ENCODE measurements at regions not wholly inside any gene's neighbourhood (a gene's known extent, or its start where the extent isn't known, plus 50 kb on each side); places are given as distances from the start of the nearest gene placed in this dataset.

GRCh38 chr20:6886065-6886729 lies 118.7 kb downstream of the BMP2 start:
- no peaks in the 10 kb centered on the region for H3K9me3 ChIP-seq
- H3K27me3 ChIP-seq, result no peaks in the 10 kb centered on the region
- H3K4me1 ChIP-seq, result no peaks in the 10 kb centered on the region
- intact Hi-C loops (cut with DNase I; ENCODE audit: low total_unique reads), result no loop called here
- 51 to 65% methylated on average over 6 to 8 of the region's 8 CpGs for WGBS, 2 donors
- DNase-seq, result peak; percentile 17
- TF ChIP-seq POLR2A (IDR thresholded peaks at IDR 0.05) (no peak), CTCF (IDR thresholded peaks at IDR 0.05) (no peak)
- no peak overlapping the region for H3K4me3 ChIP-seq
- H3K27ac ChIP-seq, result no peak overlapping the region
- no peaks in the 10 kb centered on the region for H3K36me3 ChIP-seq (ENCODE audit: low read depth, missing control alignments)

GRCh38 chr20:6887966-6888365 lies 120.5 kb downstream of the BMP2 start:
- H3K9me3 ChIP-seq, result no peaks in the 10 kb centered on the region
- H3K4me3 ChIP-seq, result no peak overlapping the region
- no peaks in the 10 kb centered on the region for H3K36me3 ChIP-seq (ENCODE audit: low read depth, missing control alignments)
- no peaks in the 10 kb centered on the region for H3K4me1 ChIP-seq
- no peak overlapping the region for H3K27ac ChIP-seq
- no peaks in the 10 kb centered on the region for H3K27me3 ChIP-seq
- intact Hi-C loops (cut with DNase I; ENCODE audit: low total_unique reads), result no loop called here
- TF ChIP-seq CTCF (IDR thresholded peaks at IDR 0.05) (no peak), POLR2A (IDR thresholded peaks at IDR 0.05) (no peak)
- no peak for DNase-seq
- 85 to 86% methylated on average over 4 of the region's 4 CpGs for WGBS, 2 donors

GRCh38 chr20:6888736-6889395 lies 121.4 kb downstream of the BMP2 start:
- intact Hi-C loops (cut with DNase I; ENCODE audit: low total_unique reads), result no loop called here
- Histone ChIP-seq H3K4me3 (no peak overlapping the region), H3K36me3 (ENCODE audit: low read depth, missing control alignments) (no peaks in the 10 kb centered on the region), H3K27ac (no peak overlapping the region), H3K27me3 (no peaks in the 10 kb centered on the region), H3K9me3 (no peaks in the 10 kb centered on the region), H3K4me1 (no peaks in the 10 kb centered on the region)
- 88 to 93% methylated on average over 4 of the region's 4 CpGs for WGBS, 2 donors
- no peak for TF ChIP-seq POLR2A (IDR thresholded peaks at IDR 0.05)
- no peak for TF ChIP-seq CTCF (IDR thresholded peaks at IDR 0.05)
- no peak for DNase-seq

- DNase-seq, result no peak
- Histone ChIP-seq H3K4me1 (no peaks in the 10 kb centered on the region), H3K9me3 (no peaks in the 10 kb centered on the region), H3K27me3 (no peaks in the 10 kb centered on the region), H3K36me3 (ENCODE audit: low read depth, missing control alignments) (no peaks in the 10 kb centered on the region), H3K4me3 (no peak overlapping the region), H3K27ac (no peak overlapping the region)
- no peak for TF ChIP-seq CTCF (IDR thresholded peaks at IDR 0.05)
- TF ChIP-seq POLR2A (IDR thresholded peaks at IDR 0.05), result no peak
- 92 to 100% methylated on average over 1 of the region's 1 CpG for WGBS, 2 donors
- intact Hi-C loops (cut with DNase I; ENCODE audit: low total_unique reads), result no loop called here
Measured at GRCh38 chr20:6892724-6893123, 125.2 kb downstream of the BMP2 start.

GRCh38 chr20:6898928-6899327 lies 131.4 kb downstream of the BMP2 start:
- Histone ChIP-seq H3K9me3 (no peaks in the 10 kb centered on the region), H3K27ac (no peak overlapping the region), H3K4me1 (no peaks in the 10 kb centered on the region), H3K36me3 (ENCODE audit: low read depth, missing control alignments) (no peaks in the 10 kb centered on the region), H3K27me3 (no peaks in the 10 kb centered on the region), H3K4me3 (no peak overlapping the region)
- TF ChIP-seq POLR2A (IDR thresholded peaks at IDR 0.05), result no peak
- TF ChIP-seq CTCF (IDR thresholded peaks at IDR 0.05), result no peak
- WGBS, 2 donors, result 79 to 83% methylated on average over 2 to 3 of the region's 3 CpGs
- no peak for DNase-seq
- intact Hi-C loops (cut with DNase I; ENCODE audit: low total_unique reads), result no loop called here
